ENCODE measurements at regions not wholly inside any gene's neighbourhood (a gene's known extent, or its start where the extent isn't known, plus 50 kb on each side); places are given as distances from the start of the nearest gene placed in this dataset.

DNA sequence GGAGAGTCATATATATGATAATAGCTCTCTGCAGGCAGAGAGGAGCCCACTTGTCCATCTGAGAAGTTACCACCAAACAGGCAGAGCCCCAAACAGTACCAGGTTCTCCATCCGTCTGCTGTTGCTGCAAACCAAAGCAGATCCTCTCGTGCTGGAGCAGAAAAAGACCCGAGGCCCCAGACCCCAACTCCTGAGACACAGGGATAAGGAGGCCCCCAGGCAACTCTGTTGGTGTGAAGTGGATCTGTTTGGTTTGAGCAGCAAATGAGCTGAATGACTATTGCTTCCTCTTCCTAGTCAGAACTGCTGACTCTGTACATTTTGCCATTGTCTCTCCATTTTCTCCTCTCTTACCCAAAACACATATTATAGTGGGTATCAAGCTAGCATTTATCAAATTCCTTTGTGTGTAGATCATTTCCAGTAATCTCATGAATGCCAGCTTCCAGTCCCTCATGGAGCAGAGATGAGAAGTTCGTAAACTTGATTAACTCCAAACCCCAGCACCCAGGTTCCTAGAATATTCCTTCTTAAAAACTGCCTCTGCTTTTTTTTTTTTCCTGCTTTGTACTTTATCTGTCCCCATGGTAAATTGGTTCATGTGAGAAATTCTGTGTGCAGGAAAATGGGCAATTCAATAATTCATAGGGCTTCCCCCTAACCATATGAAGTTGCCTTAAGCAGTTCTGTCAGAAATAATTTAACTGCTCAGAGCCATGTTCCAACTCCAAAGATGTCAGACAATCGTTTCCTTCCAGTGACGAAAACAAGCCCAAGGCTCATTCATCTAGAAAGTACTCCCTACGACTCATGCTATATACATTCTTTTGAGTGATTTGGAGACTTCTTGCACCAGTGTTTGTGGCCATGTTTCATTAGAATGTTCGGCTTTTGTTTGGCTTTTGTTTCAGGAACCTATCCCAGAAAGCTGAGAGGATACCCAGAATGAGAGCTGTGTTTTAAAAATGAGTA is 98.6 kb upstream of the ATXN3L start:
- Histone ChIP-seq H3K4me1 (ENCODE audit: control insufficient read depth, extremely low read depth, insufficient read depth, low read length) (peaks cover 26% of the 10 kb centered on the region), H3K4me2 (ENCODE audit: control insufficient read depth, extremely low read depth, insufficient read depth, low read depth, low read length) (peak overlapping the region; percentile 0), H3K79me2 (ENCODE audit: control insufficient read depth, insufficient read depth, low read length) (no peaks in the 10 kb centered on the region), H3K9me3 (ENCODE audit: control insufficient read depth, low read depth, low read length) (no peaks in the 10 kb centered on the region), H3K36me3 (ENCODE audit: control insufficient read depth in 2 of 2, extremely low read depth in 1 of 2, insufficient read depth in 2 of 2, low read length in 2 of 2) (no peaks in the 10 kb centered on the region), H2AFZ (ENCODE audit: control insufficient read depth, low read length) (peak overlapping the region; percentile 70), H3K27me3 (ENCODE audit: control insufficient read depth, extremely low read depth, insufficient read depth, low read length) (no peaks in the 10 kb centered on the region), H3K9me1 (ENCODE audit: control insufficient read depth, extremely low read depth, insufficient read depth, low read length) (no peaks in the 10 kb centered on the region), H3K27ac (ENCODE audit: control insufficient read depth, insufficient read depth, low read length) (peak overlapping the region; percentile 15), H4K20me1 (ENCODE audit: control insufficient read depth, extremely low read depth, insufficient read depth, low read length) (no peaks in the 10 kb centered on the region), H3K9ac (ENCODE audit: control insufficient read depth, extremely low read depth, insufficient read depth, low read length) (no peak overlapping the region), H3K4me3 (ENCODE audit: control insufficient read depth in 2 of 3, extremely low read depth in 1 of 3, insufficient read depth in 2 of 3, low read depth in 1 of 3, low read length in 3 of 3) (no peak overlapping the region)
- dilution Hi-C loops (cut with MboI; ENCODE audit: extremely low pct_ligation_motif_present, low sequenced_read_pairs) = no loop called here
- peak; percentile 69 for FAIRE-seq
- TF ChIP-seq, protein P1, sequence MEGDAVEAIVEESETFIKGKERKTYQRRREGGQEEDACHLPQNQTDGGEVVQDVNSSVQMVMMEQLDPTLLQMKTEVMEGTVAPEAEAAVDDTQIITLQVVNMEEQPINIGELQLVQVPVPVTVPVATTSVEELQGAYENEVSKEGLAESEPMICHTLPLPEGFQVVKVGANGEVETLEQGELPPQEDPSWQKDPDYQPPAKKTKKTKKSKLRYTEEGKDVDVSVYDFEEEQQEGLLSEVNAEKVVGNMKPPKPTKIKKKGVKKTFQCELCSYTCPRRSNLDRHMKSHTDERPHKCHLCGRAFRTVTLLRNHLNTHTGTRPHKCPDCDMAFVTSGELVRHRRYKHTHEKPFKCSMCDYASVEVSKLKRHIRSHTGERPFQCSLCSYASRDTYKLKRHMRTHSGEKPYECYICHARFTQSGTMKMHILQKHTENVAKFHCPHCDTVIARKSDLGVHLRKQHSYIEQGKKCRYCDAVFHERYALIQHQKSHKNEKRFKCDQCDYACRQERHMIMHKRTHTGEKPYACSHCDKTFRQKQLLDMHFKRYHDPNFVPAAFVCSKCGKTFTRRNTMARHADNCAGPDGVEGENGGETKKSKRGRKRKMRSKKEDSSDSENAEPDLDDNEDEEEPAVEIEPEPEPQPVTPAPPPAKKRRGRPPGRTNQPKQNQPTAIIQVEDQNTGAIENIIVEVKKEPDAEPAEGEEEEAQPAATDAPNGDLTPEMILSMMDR (optimal IDR thresholded peaks at IDR 0.05 in 1 of 3, IDR thresholded peaks at IDR 0.05 in 1 of 3, conservative IDR thresholded peaks at IDR 0.05 in 1 of 3; ENCODE audit: extremely low read depth in 1 of 3, insufficient read depth in 2 of 3, low read length in 3 of 3) = no peak
- no peak for TF ChIP-seq EZH2 (IDR thresholded peaks at IDR 0.05; ENCODE audit: low read length)
- DNase-seq (ENCODE audit: low read depth, low spot score) = no peak

DNA sequence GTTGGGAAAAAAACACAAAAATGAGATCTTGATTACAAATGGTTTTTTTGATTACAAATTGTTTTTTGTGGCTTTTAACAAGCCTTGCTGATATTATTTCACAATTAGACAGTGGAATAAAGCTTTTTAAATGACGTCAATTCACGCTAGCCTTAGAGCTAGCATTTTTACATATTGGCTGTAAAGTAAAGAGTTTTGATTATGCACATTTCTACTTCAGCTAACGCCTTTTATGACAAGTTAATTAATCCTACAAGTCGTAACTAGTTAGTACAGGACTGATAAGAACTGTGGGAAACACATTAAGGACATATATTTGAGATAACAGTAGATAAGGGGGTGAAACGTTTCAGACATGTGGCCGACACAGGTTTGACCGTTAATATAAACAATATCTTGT is 95.7 kb upstream of the ATXN3L start:
- dilution Hi-C loops (cut with MboI; ENCODE audit: extremely low pct_ligation_motif_present, low sequenced_read_pairs) = no loop called here
- Histone ChIP-seq H3K36me3 (ENCODE audit: control insufficient read depth in 2 of 2, extremely low read depth in 1 of 2, insufficient read depth in 2 of 2, low read length in 2 of 2) (no peaks in the 10 kb centered on the region), H3K79me2 (ENCODE audit: control insufficient read depth, insufficient read depth, low read length) (no peaks in the 10 kb centered on the region), H2AFZ (ENCODE audit: control insufficient read depth, low read length) (peak overlapping the region; percentile 29), H3K27me3 (ENCODE audit: control insufficient read depth, extremely low read depth, insufficient read depth, low read length) (no peaks in the 10 kb centered on the region), H3K4me3 (ENCODE audit: control insufficient read depth in 2 of 3, extremely low read depth in 1 of 3, insufficient read depth in 2 of 3, low read depth in 1 of 3, low read length in 3 of 3) (no peak overlapping the region), H3K9me3 (ENCODE audit: control insufficient read depth, low read depth, low read length) (no peaks in the 10 kb centered on the region), H3K9me1 (ENCODE audit: control insufficient read depth, extremely low read depth, insufficient read depth, low read length) (no peaks in the 10 kb centered on the region), H3K4me2 (ENCODE audit: control insufficient read depth, extremely low read depth, insufficient read depth, low read depth, low read length) (no peak overlapping the region), H4K20me1 (ENCODE audit: control insufficient read depth, extremely low read depth, insufficient read depth, low read length) (no peaks in the 10 kb centered on the region), H3K4me1 (ENCODE audit: control insufficient read depth, extremely low read depth, insufficient read depth, low read length) (peaks cover 22% of the 10 kb centered on the region), H3K9ac (ENCODE audit: control insufficient read depth, extremely low read depth, insufficient read depth, low read length) (no peak overlapping the region), H3K27ac (ENCODE audit: control insufficient read depth, insufficient read depth, low read length) (no peak overlapping the region)
- FAIRE-seq (no peak), DNase-seq (ENCODE audit: low read depth, low spot score) (no peak)
- TF ChIP-seq EZH2 (IDR thresholded peaks at IDR 0.05; ENCODE audit: low read length) = no peak
- TF ChIP-seq, protein P1 (optimal IDR thresholded peaks at IDR 0.05 in 1 of 3, IDR thresholded peaks at IDR 0.05 in 1 of 3, conservative IDR thresholded peaks at IDR 0.05 in 1 of 3; ENCODE audit: extremely low read depth in 1 of 3, insufficient read depth in 2 of 3, low read length in 3 of 3) = no peak

Measured in keratinocyte (primary cell).